H9 (cell line): ENCODE measurements at regions not wholly inside any gene's neighbourhood (a gene's known extent, or its start where the extent isn't known, plus 50 kb on each side); places are given as distances from the start of the nearest gene placed in this dataset.

Experiments
- DNase-seq: peaks from one replicate; pipeline ENCODE4 v3.0.0-alpha.2; 2017
- H2AFZ ChIP-seq: one replicate; pipeline ENCODE4 v1.6.1; 2013; ENCODE audit warnings: mild to moderate bottlenecking, low read length, control low read depth, moderate library complexity
- H2AK5ac ChIP-seq: 2 replicates; pipeline ENCODE4 v1.6.1; 2013; ENCODE audit warnings: low read length, control low read depth, mixed read lengths; ENCODE audit not compliant: insufficient read length
- H2BK120ac ChIP-seq: one replicate; pipeline ENCODE4 v1.6.1; 2013; ENCODE audit warnings: low read depth, mild to moderate bottlenecking, low read length, control low read depth, inconsistent platforms; ENCODE audit not compliant: poor library complexity, severe bottlenecking
- H2BK12ac ChIP-seq: 2 replicates; pipeline ENCODE4 v1.6.1; 2013; ENCODE audit warnings: low read length, control low read depth, mixed read lengths, low read depth; ENCODE audit not compliant: insufficient read length
- H2BK15ac ChIP-seq: 2 replicates; pipeline ENCODE4 v1.6.1; 2013; ENCODE audit warnings: low read depth, low read length, control low read depth
- H2BK20ac ChIP-seq: one replicate; pipeline ENCODE4 v1.6.1; 2013; ENCODE audit warnings: low read depth, mild to moderate bottlenecking, low read length, control low read depth, inconsistent platforms; ENCODE audit not compliant: poor library complexity, severe bottlenecking
- H2BK5ac ChIP-seq: 2 replicates; pipeline ENCODE4 v1.6.1; 2013; ENCODE audit warnings: low read length, control low read depth, mixed read lengths; ENCODE audit not compliant: insufficient read length
- H3K14ac ChIP-seq: 2 replicates; pipeline ENCODE4 v1.6.1; 2013; ENCODE audit warnings: low read length, control low read depth; ENCODE audit not compliant: insufficient read depth
- H3K18ac ChIP-seq: 2 replicates; pipeline ENCODE4 v1.6.1; 2013; ENCODE audit warnings: low read depth, mild to moderate bottlenecking, mixed read lengths, low read length, control low read depth; ENCODE audit not compliant: insufficient read length
- H3K23ac ChIP-seq: 2 replicates; pipeline ENCODE4 v1.6.1; 2013; ENCODE audit warnings: low read length, control low read depth, mixed read lengths, low read depth; ENCODE audit not compliant: insufficient read length
- H3K23me2 ChIP-seq: 2 replicates; pipeline ENCODE4 v1.6.1; 2013; ENCODE audit warnings: low read depth, mild to moderate bottlenecking, mixed read lengths, low read length, control low read depth; ENCODE audit not compliant: insufficient read length, poor library complexity, severe bottlenecking
- H3K27ac ChIP-seq: 2 replicates; pipeline ENCODE4 v1.5.1; 2013; ENCODE audit warnings: low read length, control low read depth, mixed read lengths, low read depth; ENCODE audit not compliant: insufficient read length
- H3K27me3 ChIP-seq: 2 replicates; pipeline ENCODE4 v1.6.1; 2013; ENCODE audit warnings: low read length, control low read depth, inconsistent platforms; ENCODE audit not compliant: insufficient read depth
- H3K4ac ChIP-seq: 2 replicates; pipeline ENCODE4 v1.6.1; 2013; ENCODE audit warnings: low read depth, mild to moderate bottlenecking, control low read depth, inconsistent platforms, low read length, moderate library complexity
- H3K4me1 ChIP-seq: 2 replicates; pipeline ENCODE4 v1.6.1; 2013; ENCODE audit warnings: low read length, control low read depth, inconsistent platforms; ENCODE audit not compliant: insufficient read depth
- H3K4me2 ChIP-seq: 2 replicates; pipeline ENCODE4 v1.6.1; 2013; ENCODE audit warnings: low read length, control low read depth, mixed read lengths; ENCODE audit not compliant: insufficient read length, insufficient read depth
- H3K56ac ChIP-seq: 2 replicates; pipeline ENCODE4 v1.6.1; 2013; ENCODE audit warnings: low read depth, mild to moderate bottlenecking, mixed read lengths, low read length, control low read depth; ENCODE audit not compliant: insufficient read length
- H3K79me1 ChIP-seq: 2 replicates; pipeline ENCODE4 v1.6.1; 2013; ENCODE audit warnings: low read depth, mild to moderate bottlenecking, moderate library complexity, low read length, control low read depth, inconsistent platforms; ENCODE audit not compliant: insufficient read depth, poor library complexity, severe bottlenecking
- H3K79me2 ChIP-seq: 2 replicates; pipeline ENCODE4 v1.6.1; 2013; ENCODE audit warnings: low read length, control low read depth, inconsistent platforms; ENCODE audit not compliant: insufficient read depth
- H3K9ac ChIP-seq: 2 replicates; pipeline ENCODE4 v1.6.1; 2013; ENCODE audit warnings: low read length, control low read depth, mixed read lengths; ENCODE audit not compliant: insufficient read length; ENCODE audit errors: extremely low read depth
- H3K9me3 ChIP-seq: one replicate; pipeline ENCODE4 v1.6.1; 2013; ENCODE audit warnings: low read depth, low read length, inconsistent platforms; ENCODE audit not compliant: control insufficient read depth
- H3T11ph ChIP-seq: one replicate; pipeline ENCODE4 v1.6.1; 2013; ENCODE audit warnings: mild to moderate bottlenecking, low read length, control low read depth, inconsistent platforms
- H4K20me1 ChIP-seq: one replicate; pipeline ENCODE4 v1.6.1; 2013; ENCODE audit not compliant: control insufficient read depth, insufficient read length, insufficient read depth
- H4K5ac ChIP-seq: 2 replicates; pipeline ENCODE4 v1.6.1; 2013; ENCODE audit warnings: low read depth, mild to moderate bottlenecking, mixed read lengths, low read length, control low read depth; ENCODE audit not compliant: insufficient read length
- H4K8ac ChIP-seq: replicated peaks from 2 replicates; pipeline ENCODE4 v1.6.1; 2013; ENCODE audit warnings: low read length, control low read depth, mixed read lengths, low read depth; ENCODE audit not compliant: insufficient read length
- H4K91ac ChIP-seq: 2 replicates; pipeline ENCODE4 v1.6.1; 2013; ENCODE audit warnings: low read depth, mild to moderate bottlenecking, moderate library complexity, mixed read lengths, low read length, control low read depth; ENCODE audit not compliant: insufficient read length
- H3K27ac Mint-ChIP-seq, 3 experiments: 2 replicates in 2 of 3; 3 replicates in 1 of 3; pipeline ENCODE4 v1.8.0; 2020 to 2021; ENCODE audit warnings: mixed read lengths in 3 of 3, mild to moderate bottlenecking in 1 of 3, moderate library complexity in 1 of 3
- H3K27me3 Mint-ChIP-seq: 2 replicates; pipeline ENCODE4 v1.8.0; 2021; ENCODE audit warnings: low read depth, mild to moderate bottlenecking, moderate library complexity, mixed read lengths
- H3K36me3 Mint-ChIP-seq, 3 experiments: 2 replicates in 2 of 3; 3 replicates in 1 of 3; pipeline ENCODE4 v1.8.0; 2020 to 2021; ENCODE audit warnings: low read depth in 3 of 3, mixed read lengths in 3 of 3; ENCODE audit not compliant: insufficient read depth in 1 of 3
- H3K4me1 Mint-ChIP-seq, 2 experiments: 2 replicates each; pipeline ENCODE4 v1.8.0; 2020; ENCODE audit warnings: mixed read lengths in 2 of 2
- H3K4me3 Mint-ChIP-seq, 2 experiments: 2 replicates in 1 of 2; 3 replicates in 1 of 2; pipeline ENCODE4 v1.8.0; 2020 to 2021; ENCODE audit warnings: mild to moderate bottlenecking in 2 of 2, mixed read lengths in 2 of 2, moderate library complexity in 1 of 2
- H3K9me3 Mint-ChIP-seq, 2 experiments: 2 replicates in 1 of 2; 3 replicates in 1 of 2; pipeline ENCODE4 v1.8.0; 2020; ENCODE audit warnings: mild to moderate bottlenecking in 2 of 2, mixed read lengths in 2 of 2, moderate library complexity in 1 of 2
- CTCF ChIP-seq: fragments of 200-600 bp; sonication (generic); conservative IDR thresholded peaks from 3 replicates; pipeline ENCODE4 v1.8.0; 2021; ENCODE audit warnings: antibody characterized with exemption, mild to moderate bottlenecking
- WGBS: extraction: QIAGEN DNeasy Blood & Tissue Kit; methylation state at CpG from one replicate; pipeline ENCODE4 v1.1.7; 2013; ENCODE audit warnings: missing lambda C conversion rate, low lambda C conversion rate, mixed read lengths; ENCODE audit not compliant: insufficient read length; ENCODE audit errors: extremely low coverage; 5-methylcytosine and 5-hydroxymethylcytosine counted together

DNA sequence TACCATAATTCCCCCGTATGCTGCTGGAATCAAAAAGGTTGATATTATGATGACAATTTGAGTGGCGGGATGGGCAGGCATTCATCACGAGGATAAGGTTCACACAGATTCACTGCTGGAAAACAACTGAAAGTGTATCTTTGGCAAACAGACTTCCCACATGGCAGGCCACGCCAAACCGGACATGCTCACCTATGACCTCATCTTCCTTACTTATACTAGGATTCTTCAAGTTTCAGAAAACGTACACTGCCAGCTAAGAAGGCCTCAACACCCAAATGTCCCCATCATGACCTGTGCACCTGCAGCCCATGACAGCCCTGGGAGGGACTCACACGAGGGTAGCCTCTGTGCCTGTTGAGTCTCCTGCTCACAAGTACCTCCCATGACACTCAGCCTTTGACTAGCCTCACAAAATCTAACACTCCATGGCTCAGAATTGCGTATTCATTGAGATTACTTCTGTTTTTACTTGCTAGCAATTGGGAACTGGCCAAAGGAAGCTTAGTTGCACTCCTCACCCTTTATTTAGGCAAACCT lies 259.0 kb upstream of the GHITM start:
- no peak overlapping the region for H3K4me3 Mint-ChIP-seq

More for the DNA sequence above, 259.0 kb upstream of the GHITM start:
- no peaks in the 10 kb centered on the region for H3K27me3 ChIP-seq
- no peaks in the 10 kb centered on the region; a peak in 1 of 7 replicates for H3K36me3 Mint-ChIP-seq
- peaks cover 5% of the 10 kb centered on the region for H3K27me3 Mint-ChIP-seq
- H3K23ac ChIP-seq: no peak overlapping the region
- no peak overlapping the region for H3K27ac Mint-ChIP-seq
- no peaks in the 10 kb centered on the region for H3K9me3 Mint-ChIP-seq
- H2BK5ac ChIP-seq: no peak overlapping the region
- H3T11ph ChIP-seq: no peak overlapping the region
- no peak overlapping the region for H3K4me2 ChIP-seq
- H3K4ac ChIP-seq: no peak overlapping the region
- no peak overlapping the region for H2BK120ac ChIP-seq
- no peak for DNase-seq
- no peak overlapping the region for H3K56ac ChIP-seq
- no peak overlapping the region for H2BK20ac ChIP-seq
- no peak for TF ChIP-seq CTCF
- H3K9ac ChIP-seq: no peak overlapping the region
- no peaks in the 10 kb centered on the region for H4K20me1 ChIP-seq
- H2BK15ac ChIP-seq: no peak overlapping the region
- no peaks in the 10 kb centered on the region for H3K4me1 ChIP-seq
- no peak overlapping the region for H3K14ac ChIP-seq
- H4K91ac ChIP-seq: no peak overlapping the region
- H2AFZ ChIP-seq: no peak overlapping the region
- no peak overlapping the region for H3K27ac ChIP-seq
- no peaks in the 10 kb centered on the region for H3K9me3 ChIP-seq
- peaks cover 0 to 8% of the 10 kb centered on the region in 2 experiments; a peak in 3 of 4 replicates for H3K4me1 Mint-ChIP-seq
- no peaks in the 10 kb centered on the region for H3K79me2 ChIP-seq
- no peaks in the 10 kb centered on the region for H3K23me2 ChIP-seq
- no CpG with 5 or more reads among the region's 8 CpGs for WGBS
- H2BK12ac ChIP-seq: no peak overlapping the region
- H3K79me1 ChIP-seq: no peaks in the 10 kb centered on the region
- H3K18ac ChIP-seq: no peak overlapping the region
- no peak overlapping the region for H4K5ac ChIP-seq
- no peak overlapping the region for H2AK5ac ChIP-seq
- H4K8ac ChIP-seq: no peak overlapping the region
